H1 (cell line): ENCODE measurements at regions not wholly inside any gene's neighbourhood (a gene's known extent, or its start where the extent isn't known, plus 50 kb on each side); places are given as distances from the start of the nearest gene placed in this dataset.

Experiments used
- CTCF ChIA-PET: fragments of 300-600 bp; sonication (Branson Sonifier 250); formaldehyde crosslinking; loops from one replicate; lab custom pipeline; 2021; ENCODE audit not compliant: partially characterized antibody; lab: Charles Lee
- POLR2A ChIA-PET: fragments of 300-600 bp; sonication (Branson Sonifier 250); formaldehyde crosslinking; loops from one replicate; lab custom pipeline; 2021; ENCODE audit warnings: inconsistent platforms; ENCODE audit not compliant: partially characterized antibody; lab: Charles Lee
- DNase-seq, 2 experiments: peaks; one replicate each; pipeline versions ENCODE4 v3.0.0 to v3.0.0-alpha.2; 2010 to 2022; ENCODE audit warnings: low spot score in 2 of 2, low read depth in 1 of 2, mixed read lengths in 1 of 2
- FAIRE-seq: peaks from 2 replicates; lab custom pipeline; 2011; peaks lifted over from hg19 to GRCh38; lab: Jason Lieb, UNC
- H2AFZ ChIP-seq: 2 replicates; pipeline ENCODE4 v1.8.1; 2012; ENCODE audit warnings: low read length, inconsistent platforms
- H2AK5ac ChIP-seq: 2 replicates; pipeline ENCODE4 v1.6.1; 2013; ENCODE audit warnings: low read depth, low read length
- H2BK120ac ChIP-seq: replicated peaks from 2 replicates; pipeline ENCODE3; 2013; ENCODE audit warnings: low read depth, low read length, inconsistent platforms
- H2BK12ac ChIP-seq: 2 replicates; pipeline ENCODE4 v1.6.1; 2013; ENCODE audit warnings: low read depth, low read length
- H2BK15ac ChIP-seq: 2 replicates; pipeline ENCODE4 v1.6.1; 2013; ENCODE audit warnings: low read length
- H2BK20ac ChIP-seq: 2 replicates; pipeline ENCODE4 v1.6.1; 2013; ENCODE audit warnings: low read length
- H2BK5ac ChIP-seq: 2 replicates; pipeline ENCODE4 v1.6.1; 2013; ENCODE audit warnings: low read depth, low read length
- H3K14ac ChIP-seq: 2 replicates; pipeline ENCODE4 v1.6.1; 2013; ENCODE audit warnings: inconsistent platforms; ENCODE audit not compliant: insufficient read length
- H3K18ac ChIP-seq: 2 replicates; pipeline ENCODE4 v1.6.1; 2013; ENCODE audit warnings: low read length; ENCODE audit errors: extremely low read depth
- H3K23ac ChIP-seq: 2 replicates; pipeline ENCODE4 v1.6.1; 2013; ENCODE audit warnings: inconsistent platforms; ENCODE audit not compliant: insufficient read length
- H3K23me2 ChIP-seq: 2 replicates; pipeline ENCODE4 v1.6.1; 2013; ENCODE audit warnings: low read depth, low read length
- H3K27ac ChIP-seq: 2 replicates; pipeline ENCODE4 v1.6.1; 2011; ENCODE audit warnings: low read depth, low read length, inconsistent platforms
- H3K27me3 ChIP-seq, 4 experiments: replicated peaks in 1 of 4; 1 replicate in 1 of 4; 2 replicates in 3 of 4; pipeline versions ENCODE4 v1.6.1 to v1.8.1; 2011 to 2013; ENCODE audit warnings: low read length in 3 of 4, mild to moderate bottlenecking in 3 of 4, inconsistent platforms in 2 of 4, mixed read lengths in 2 of 4, moderate library complexity in 1 of 4; ENCODE audit not compliant: control insufficient read depth in 3 of 4, insufficient read depth in 3 of 4; ENCODE audit errors: extremely low read depth in 1 of 4
- H3K36me3 ChIP-seq, 4 experiments: 2 replicates each; pipeline versions ENCODE4 v1.6.1 to v1.8.1; 2011 to 2013; ENCODE audit warnings: mild to moderate bottlenecking in 4 of 4, low read length in 3 of 4, moderate library complexity in 2 of 4, control low read depth in 1 of 4, inconsistent platforms in 1 of 4; ENCODE audit not compliant: insufficient read depth in 4 of 4, control insufficient read depth in 2 of 4
- H3K4ac ChIP-seq: replicated peaks from 2 replicates; pipeline ENCODE3; 2013; ENCODE audit warnings: low read length, low read depth, mixed read lengths, inconsistent platforms; ENCODE audit not compliant: insufficient read length
- H3K4me1 ChIP-seq, 4 experiments: replicated peaks in 1 of 4; 1 replicate in 1 of 4; 2 replicates in 3 of 4; pipeline versions ENCODE4 v1.6.1 to v1.8.1; 2011 to 2013; ENCODE audit warnings: low read length in 3 of 4, inconsistent platforms in 2 of 4, mixed read lengths in 1 of 4; ENCODE audit not compliant: insufficient read depth in 4 of 4, control insufficient read depth in 3 of 4
- H3K4me2 ChIP-seq, 2 experiments: 2 replicates each; pipeline versions ENCODE4 v1.6.1 to v1.8.1; 2011 to 2013; ENCODE audit warnings: low read depth in 2 of 2, low read length in 2 of 2, control low read depth in 1 of 2, inconsistent platforms in 1 of 2, mild to moderate bottlenecking in 1 of 2; ENCODE audit not compliant: insufficient read depth in 1 of 2
- H3K4me3 ChIP-seq, 4 experiments: fragments of 200-600, 300-600 bp in 1 of 4; sonication (generic), shearing (Covaris generic), sonication (Bioruptor Twin) in 1 of 4; 2 replicates each; pipeline versions ENCODE4 v1.5.1 to v1.8.1; 2011 to 2016; ENCODE audit warnings: low read length in 4 of 4, low read depth in 3 of 4, control low read depth in 2 of 4, inconsistent platforms in 2 of 4, mild to moderate bottlenecking in 2 of 4, mixed read lengths in 1 of 4, moderate library complexity in 1 of 4; ENCODE audit not compliant: insufficient read depth in 2 of 4; ENCODE audit errors: extremely low read depth in 1 of 4
- H3K56ac ChIP-seq: replicated peaks from 2 replicates; pipeline ENCODE3; 2013; ENCODE audit warnings: low read depth, mild to moderate bottlenecking, mixed read lengths, low read length, inconsistent platforms; ENCODE audit not compliant: insufficient read length
- H3K79me1 ChIP-seq: 2 replicates; pipeline ENCODE4 v1.6.1; 2013; ENCODE audit warnings: low read depth, low read length, control low read depth
- H3K79me2 ChIP-seq, 2 experiments: 2 replicates each; pipeline versions ENCODE4 v1.6.1 to v1.8.1; 2012 to 2013; ENCODE audit warnings: low read length in 2 of 2, mild to moderate bottlenecking in 2 of 2, inconsistent platforms in 1 of 2; ENCODE audit not compliant: insufficient read depth in 2 of 2, control insufficient read depth in 1 of 2
- H3K9ac ChIP-seq, 4 experiments: replicated peaks in 1 of 4; 1 replicate in 1 of 4; 2 replicates in 3 of 4; pipeline versions ENCODE4 v1.6.1 to v1.8.1; 2011 to 2013; ENCODE audit warnings: low read depth in 3 of 4, low read length in 3 of 4, control low read depth in 2 of 4, mild to moderate bottlenecking in 2 of 4, moderate library complexity in 2 of 4, inconsistent platforms in 1 of 4; ENCODE audit errors: extremely low read depth in 1 of 4
- H3K9me3 ChIP-seq, 2 experiments: 2 replicates each; pipeline versions ENCODE4 v1.6.1 to v1.8.1; 2012 to 2013; ENCODE audit warnings: mild to moderate bottlenecking in 2 of 2, moderate library complexity in 2 of 2, control low read depth in 1 of 2, inconsistent platforms in 1 of 2, low read depth in 1 of 2, low read length in 1 of 2, mixed read lengths in 1 of 2; ENCODE audit not compliant: insufficient read depth in 2 of 2
- H4K20me1 ChIP-seq, 2 experiments: replicated peaks in 1 of 2; 2 replicates each; pipeline versions ENCODE3 to v1.8.1; 2011 to 2013; ENCODE audit warnings: inconsistent platforms in 2 of 2, low read length in 2 of 2, mild to moderate bottlenecking in 1 of 2; ENCODE audit not compliant: insufficient read depth in 2 of 2, control insufficient read depth in 1 of 2
- H4K5ac ChIP-seq: 2 replicates; pipeline ENCODE4 v1.6.1; 2013; ENCODE audit warnings: low read length, low read depth, mixed read lengths, inconsistent platforms; ENCODE audit not compliant: insufficient read length
- H4K8ac ChIP-seq: 2 replicates; pipeline ENCODE4 v1.8.0; 2013; ENCODE audit warnings: mild to moderate bottlenecking, moderate library complexity, low read length, inconsistent platforms; ENCODE audit not compliant: insufficient read depth; ENCODE audit errors: extremely low read depth
- H4K91ac ChIP-seq: replicated peaks from 2 replicates; pipeline ENCODE3; 2013; ENCODE audit warnings: low read length, mixed read lengths, inconsistent platforms; ENCODE audit not compliant: insufficient read length
- FOSL1 ChIP-seq: IDR thresholded peaks from 2 replicates; pipeline ENCODE4 v1.6.1; 2011; ENCODE audit warnings: mild to moderate bottlenecking, low read depth, low read length, moderate library complexity; ENCODE audit not compliant: insufficient read depth
- KDM1A ChIP-seq: fragments of 200-600, 300-600 bp; sonication (generic); IDR thresholded peaks from 2 replicates; pipeline ENCODE4 v1.7.1; 2016; ENCODE audit warnings: mild to moderate bottlenecking, low read length, borderline replicate concordance
- WGBS, 2 experiments: shearing (Covaris generic) in 1 of 2; methylation state at CpG; one replicate each; pipeline versions ENCODE4 v1.1.6 to v1.1.7; 2013 to 2015; ENCODE audit warnings: low lambda C conversion rate in 2 of 2, mixed read lengths in 2 of 2, inconsistent platforms in 1 of 2, low coverage in 1 of 2, missing lambda C conversion rate in 1 of 2; ENCODE audit not compliant: insufficient replicate concordance in 2 of 2, insufficient coverage in 1 of 2, insufficient read length in 1 of 2; ENCODE audit errors: extremely low coverage in 1 of 2, missing lambda C conversion rate in 1 of 2; 5-methylcytosine and 5-hydroxymethylcytosine counted together

GRCh38 chr1:194181845-194182244 is 995.4 kb upstream of the B3GALT2 start:
- Histone ChIP-seq H3K27me3 (no peaks in the 10 kb centered on the region), H3K9ac (no peak overlapping the region), H2AFZ (peak overlapping the region; percentile 73; the same call in 1 of the 2 replicates), H3K4ac (no peak overlapping the region), H3K79me2 (no peaks in the 10 kb centered on the region), H3K14ac (no peak overlapping the region), H3K4me2 (no peak overlapping the region), H3K27ac (no peak overlapping the region), H2BK5ac (no peak overlapping the region), H3K4me3 (no peak overlapping the region), H3K4me1 (no peaks in the 10 kb centered on the region), H3K9me3 (no peaks in the 10 kb centered on the region), H4K91ac (no peak overlapping the region), H3K23me2 (no peaks in the 10 kb centered on the region), H4K8ac (no peak overlapping the region), H3K23ac (no peak overlapping the region), H3K18ac (no peak overlapping the region), H2BK15ac (no peak overlapping the region), H3K79me1 (no peaks in the 10 kb centered on the region), H2AK5ac (no peak overlapping the region), H2BK120ac (no peak overlapping the region), H2BK20ac (no peak overlapping the region), H3K56ac (no peak overlapping the region), H4K20me1 (no peaks in the 10 kb centered on the region), H4K5ac (no peak overlapping the region), H2BK12ac (no peak overlapping the region), H3K36me3 (no peaks in the 10 kb centered on the region)
- no peak for DNase-seq
- CTCF ChIA-PET, result interaction anchor here (1.1 to 1.2 kb wide), 2 partner anchors 15 to 29 kb away, joined by 3 to 5 read pairs; no protein-coding TSS in a partner anchor
- 94% methylated on average over 4 of the region's 5 CpGs; no CpG with 5 or more reads in 1 of the 2 experiments for WGBS, 2 experiments
- FAIRE-seq, result no peak
- POLR2A ChIA-PET, result no interaction called here
- TF ChIP-seq FOSL1 (no peak), KDM1A (no peak)
